Upper lobe of left lung (tissue), 4 donors: ENCODE measurements at regions not wholly inside any gene's neighbourhood (a gene's known extent, or its start where the extent isn't known, plus 50 kb on each side); places are given as distances from the start of the nearest gene placed in this dataset.

ENCODE experiments used
- EP300 ChIP-seq, 4 donors: sonication (generic); formaldehyde crosslinking; IDR thresholded peaks; one replicate each; pipeline ENCODE4 v1.5.1; 2017; ENCODE audit warnings: antibody characterized with exemption in 4 of 4, control low read depth in 2 of 4
- POLR2A ChIP-seq, 4 donors: fragments of 450-650 bp; IDR thresholded peaks; one replicate each; pipeline ENCODE4 v1.5.1; 2016 to 2017; ENCODE audit warnings: antibody characterized with exemption in 4 of 4, mild to moderate bottlenecking in 2 of 4
- POLR2AphosphoS5 ChIP-seq, 2 donors: sonication (generic); formaldehyde crosslinking; IDR thresholded peaks; one replicate each; pipeline ENCODE4 v1.5.1; 2017; ENCODE audit warnings: antibody characterized with exemption in 2 of 2
- TF ChIP-seq, protein P1 (sequence below), 6 experiments: fragments of 450-650 bp in 4 of 6; fragments of 200-600 bp in 2 of 6; sonication (generic) in 2 of 6; IDR thresholded peaks; one replicate each; pipeline ENCODE4 v1.5.1; 2016 to 2019; ENCODE audit warnings: antibody characterized with exemption in 6 of 6

DNA sequence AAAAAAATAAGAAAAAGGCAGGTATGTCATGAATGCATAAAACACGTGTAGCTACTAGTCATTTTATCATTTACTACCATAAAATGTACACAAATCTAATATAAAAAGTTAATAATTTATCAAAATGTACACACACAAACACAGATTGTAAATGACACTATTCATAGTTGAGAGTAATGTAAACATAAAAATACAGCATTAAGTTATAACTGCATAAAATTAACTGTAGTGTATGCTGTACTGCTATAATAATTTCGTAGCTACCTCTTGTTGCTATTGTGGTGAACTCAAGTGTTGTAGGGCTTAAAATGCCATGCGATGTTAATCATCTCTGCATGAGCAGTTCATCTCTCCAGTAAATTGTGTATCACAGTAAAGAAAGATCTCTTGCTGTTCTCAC is 170.0 kb downstream of the MRPL14 start:
- TF ChIP-seq, protein P1, sequence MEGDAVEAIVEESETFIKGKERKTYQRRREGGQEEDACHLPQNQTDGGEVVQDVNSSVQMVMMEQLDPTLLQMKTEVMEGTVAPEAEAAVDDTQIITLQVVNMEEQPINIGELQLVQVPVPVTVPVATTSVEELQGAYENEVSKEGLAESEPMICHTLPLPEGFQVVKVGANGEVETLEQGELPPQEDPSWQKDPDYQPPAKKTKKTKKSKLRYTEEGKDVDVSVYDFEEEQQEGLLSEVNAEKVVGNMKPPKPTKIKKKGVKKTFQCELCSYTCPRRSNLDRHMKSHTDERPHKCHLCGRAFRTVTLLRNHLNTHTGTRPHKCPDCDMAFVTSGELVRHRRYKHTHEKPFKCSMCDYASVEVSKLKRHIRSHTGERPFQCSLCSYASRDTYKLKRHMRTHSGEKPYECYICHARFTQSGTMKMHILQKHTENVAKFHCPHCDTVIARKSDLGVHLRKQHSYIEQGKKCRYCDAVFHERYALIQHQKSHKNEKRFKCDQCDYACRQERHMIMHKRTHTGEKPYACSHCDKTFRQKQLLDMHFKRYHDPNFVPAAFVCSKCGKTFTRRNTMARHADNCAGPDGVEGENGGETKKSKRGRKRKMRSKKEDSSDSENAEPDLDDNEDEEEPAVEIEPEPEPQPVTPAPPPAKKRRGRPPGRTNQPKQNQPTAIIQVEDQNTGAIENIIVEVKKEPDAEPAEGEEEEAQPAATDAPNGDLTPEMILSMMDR (IDR thresholded peaks at IDR 0.05): no peak
- TF ChIP-seq POLR2A (IDR thresholded peaks at IDR 0.05) (no peak), POLR2AphosphoS5 (IDR thresholded peaks at IDR 0.05) (no peak), EP300 (IDR thresholded peaks at IDR 0.05) (no peak)
